NCI-H526 (cell line): ENCODE measurements at regions not wholly inside any gene's neighbourhood (a gene's known extent, or its start where the extent isn't known, plus 50 kb on each side); places are given as distances from the start of the nearest gene placed in this dataset.
"Not testable (repeated sequence)": the region's sequence is repeated elsewhere in the genome, so short reads cannot be mapped to it uniquely, and the experiment has no call there.

Experiments
- DNase-seq, 2 experiments: peaks; one replicate each; lab custom pipeline; 2025; lab: John Stamatoyannopoulos, UW

- DNase-seq = no peak
These were observed 772.5 kb upstream of the SLITRK1 start for GRCh38 chr13:84654654-84655275.

- no peak for DNase-seq
These were observed 771.8 kb upstream of the SLITRK1 start for GRCh38 chr13:84653915-84654534.

GRCh38 chr13:84651705-84652104 is 769.4 kb upstream of the SLITRK1 start:
- DNase-seq = peak in 1 of 2 experiments; percentile 10

- no peak for DNase-seq
These were observed 769.0 kb upstream of the SLITRK1 start for GRCh38 chr13:84651288-84651687.

GRCh38 chr13:84649853-84650252 is 767.6 kb upstream of the SLITRK1 start:
- no peak for DNase-seq

GRCh38 chr13:84648069-84648640 is 765.9 kb upstream of the SLITRK1 start:
- DNase-seq = peak in 1 of 2 experiments; percentile 13

- peak in 1 of 2 experiments; percentile 3 for DNase-seq
These were observed 764.7 kb upstream of the SLITRK1 start for GRCh38 chr13:84646957-84647356.

- peak; percentile 80 to 86 for DNase-seq
These were observed 763.1 kb upstream of the SLITRK1 start for GRCh38 chr13:84645196-84646012.

GRCh38 chr13:84641491-84641890 is 759.2 kb upstream of the SLITRK1 start:
- DNase-seq = no peak

- DNase-seq = no peak
These were observed 758.4 kb upstream of the SLITRK1 start for GRCh38 chr13:84640691-84641090.

- DNase-seq = no peak
These were observed 748.2 kb upstream of the SLITRK1 start for GRCh38 chr13:84630476-84630875.

GRCh38 chr13:84616864-84617263 is 734.6 kb upstream of the SLITRK1 start:
- DNase-seq = no peak

- DNase-seq = no peak
These were observed 727.4 kb upstream of the SLITRK1 start for GRCh38 chr13:84609716-84610115.

GRCh38 chr13:84607261-84608013 is 725.2 kb upstream of the SLITRK1 start:
- no peak for DNase-seq

- DNase-seq = no peak
These were observed 724.3 kb upstream of the SLITRK1 start for GRCh38 chr13:84606616-84607015.

- no peak for DNase-seq
These were observed 723.7 kb upstream of the SLITRK1 start for GRCh38 chr13:84605927-84606326.

GRCh38 chr13:84591444-84591843 is 709.2 kb upstream of the SLITRK1 start:
- no peak for DNase-seq

- DNase-seq = no peak
These were observed 708.4 kb upstream of the SLITRK1 start for GRCh38 chr13:84590663-84591062.

GRCh38 chr13:84588023-84588422 is 705.7 kb upstream of the SLITRK1 start:
- peak in 1 of 2 experiments; percentile 29 for DNase-seq

GRCh38 chr13:84579901-84580300 is 697.6 kb upstream of the SLITRK1 start:
- DNase-seq = not testable (repeated sequence)

- DNase-seq = peak in 1 of 2 experiments; percentile 55
These were observed 692.6 kb upstream of the SLITRK1 start for GRCh38 chr13:84574851-84575250.

- no peak for DNase-seq
These were observed 689.0 kb upstream of the SLITRK1 start for GRCh38 chr13:84571264-84571663.
